Bronchial epithelial cell (primary cell): ENCODE measurements at regions not wholly inside any gene's neighbourhood (a gene's known extent, or its start where the extent isn't known, plus 50 kb on each side); places are given as distances from the start of the nearest gene placed in this dataset.

Experiments used
- DNase-seq: peaks from one replicate; pipeline ENCODE4 v3.0.0-alpha.2; 2010; ENCODE audit warnings: low read depth
- FAIRE-seq: peaks from 2 replicates; lab custom pipeline; 2011; peaks lifted over from hg19 to GRCh38; lab: Jason Lieb, UNC
- H3K27me3 ChIP-seq: 2 replicates; pipeline ENCODE4 v1.5.1; 2011; ENCODE audit warnings: low read length; ENCODE audit not compliant: control insufficient read depth, insufficient read depth
- H3K36me3 ChIP-seq: 2 replicates; pipeline ENCODE4 v1.5.1; 2011; ENCODE audit warnings: low read length; ENCODE audit not compliant: control insufficient read depth, insufficient read depth
- H3K4me3 ChIP-seq: 2 replicates; pipeline ENCODE4 v1.5.1; 2011; ENCODE audit warnings: mild to moderate bottlenecking, low read depth, low read length, control low read depth
- TF ChIP-seq, protein P1 (sequence below): IDR thresholded peaks from 2 replicates; pipeline ENCODE4 v1.5.1; 2011; ENCODE audit warnings: mild to moderate bottlenecking, moderate library complexity, low read length, control low read depth, inconsistent platforms; ENCODE audit not compliant: insufficient read depth, severe bottlenecking

DNA sequence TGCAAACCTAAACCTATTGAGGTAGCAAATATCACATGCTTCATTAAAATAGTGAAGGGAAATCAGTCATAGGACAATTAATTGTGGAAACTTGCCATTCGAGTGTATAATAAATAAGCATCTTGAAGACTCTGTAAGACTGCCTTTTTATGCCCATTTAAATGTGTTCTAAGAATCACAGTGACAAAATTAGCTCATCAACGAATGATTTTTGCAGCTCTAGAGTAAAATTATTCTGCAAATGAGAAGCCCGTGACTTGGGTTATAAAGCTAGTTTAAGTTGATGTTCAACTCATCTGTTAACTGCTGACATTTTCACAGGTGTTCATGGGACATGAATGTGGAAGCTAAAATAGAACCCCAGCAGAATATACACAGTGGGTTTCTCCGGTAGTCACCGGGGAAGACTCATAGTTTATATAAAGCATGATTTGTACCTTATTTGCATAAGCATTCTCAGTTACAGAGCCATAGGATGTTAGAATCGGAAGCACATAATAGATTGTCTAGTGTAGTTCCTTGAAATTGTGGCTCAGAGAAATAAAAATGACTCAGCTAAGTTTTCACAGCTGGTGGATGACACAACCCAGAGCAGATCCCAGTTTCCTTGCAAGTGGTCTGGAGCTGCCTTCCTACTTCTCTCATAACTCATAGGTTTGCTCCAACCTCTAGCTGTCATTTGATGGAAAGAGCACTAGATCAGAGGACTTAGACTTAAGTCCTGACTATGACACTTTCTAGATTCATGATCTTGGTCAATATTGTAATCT lies 107.3 kb downstream of the UCHL5 start:
- FAIRE-seq = no peak
- DNase-seq = peak; percentile 93

DNA sequence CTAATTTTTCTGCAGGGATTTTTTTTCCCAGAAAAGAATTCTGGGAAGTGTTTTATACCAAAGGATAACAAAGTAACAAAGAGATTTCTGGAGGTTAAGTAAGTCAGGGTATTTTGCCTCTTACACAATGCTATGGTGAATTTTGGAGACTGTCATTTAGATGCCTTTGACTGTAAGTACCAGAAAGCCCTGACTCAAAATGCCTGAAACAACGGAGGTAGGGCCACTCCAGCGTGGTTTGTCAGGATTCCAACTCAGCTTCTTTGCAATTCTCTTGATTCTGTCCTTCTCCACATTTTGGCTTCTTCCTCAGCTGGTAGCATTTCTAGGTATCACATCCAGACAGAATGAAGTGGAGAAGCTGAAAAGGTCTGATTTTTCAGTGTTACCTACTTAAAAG lies 106.5 kb downstream of the UCHL5 start:
- TF ChIP-seq, protein P1, sequence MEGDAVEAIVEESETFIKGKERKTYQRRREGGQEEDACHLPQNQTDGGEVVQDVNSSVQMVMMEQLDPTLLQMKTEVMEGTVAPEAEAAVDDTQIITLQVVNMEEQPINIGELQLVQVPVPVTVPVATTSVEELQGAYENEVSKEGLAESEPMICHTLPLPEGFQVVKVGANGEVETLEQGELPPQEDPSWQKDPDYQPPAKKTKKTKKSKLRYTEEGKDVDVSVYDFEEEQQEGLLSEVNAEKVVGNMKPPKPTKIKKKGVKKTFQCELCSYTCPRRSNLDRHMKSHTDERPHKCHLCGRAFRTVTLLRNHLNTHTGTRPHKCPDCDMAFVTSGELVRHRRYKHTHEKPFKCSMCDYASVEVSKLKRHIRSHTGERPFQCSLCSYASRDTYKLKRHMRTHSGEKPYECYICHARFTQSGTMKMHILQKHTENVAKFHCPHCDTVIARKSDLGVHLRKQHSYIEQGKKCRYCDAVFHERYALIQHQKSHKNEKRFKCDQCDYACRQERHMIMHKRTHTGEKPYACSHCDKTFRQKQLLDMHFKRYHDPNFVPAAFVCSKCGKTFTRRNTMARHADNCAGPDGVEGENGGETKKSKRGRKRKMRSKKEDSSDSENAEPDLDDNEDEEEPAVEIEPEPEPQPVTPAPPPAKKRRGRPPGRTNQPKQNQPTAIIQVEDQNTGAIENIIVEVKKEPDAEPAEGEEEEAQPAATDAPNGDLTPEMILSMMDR = no peak
- H3K27me3 ChIP-seq = no peaks in the 10 kb centered on the region
- DNase-seq (no peak), FAIRE-seq (no peak)
- no peak overlapping the region for H3K4me3 ChIP-seq
- H3K36me3 ChIP-seq = no peaks in the 10 kb centered on the region

More for the DNA sequence above, 107.3 kb downstream of the UCHL5 start:
- TF ChIP-seq, protein P1 = no peak
- Histone ChIP-seq H3K27me3 (no peaks in the 10 kb centered on the region), H3K4me3 (no peak overlapping the region), H3K36me3 (no peaks in the 10 kb centered on the region)

DNA sequence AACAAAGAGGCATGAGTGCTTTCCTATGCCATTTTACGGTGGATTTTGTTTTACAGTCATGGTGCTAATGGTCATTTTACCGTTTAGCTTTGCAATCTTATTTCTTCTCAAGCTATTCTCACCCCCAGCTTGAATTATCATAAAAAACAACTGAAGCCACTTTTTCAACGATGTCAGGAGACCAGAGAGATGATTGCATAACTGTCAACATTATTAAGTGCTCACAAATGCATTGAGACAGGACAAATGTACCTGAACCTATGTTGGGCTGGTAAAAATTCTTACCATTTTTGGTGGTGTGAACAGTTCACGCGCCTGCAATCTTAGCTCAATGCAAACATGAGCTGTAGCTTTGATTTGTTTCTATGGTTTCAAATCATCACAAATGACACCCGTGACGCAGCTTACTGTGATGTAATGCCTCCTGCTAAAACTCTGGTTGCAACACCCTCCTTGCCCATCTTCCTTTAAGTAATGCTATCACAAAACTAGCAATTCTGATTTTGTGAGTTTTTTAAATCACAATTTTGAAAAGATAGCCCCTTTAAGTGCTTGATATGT lies 104.4 kb downstream of the UCHL5 start:
- TF ChIP-seq, protein P1 = no peak
- H3K27me3 ChIP-seq = no peaks in the 10 kb centered on the region
- no peaks in the 10 kb centered on the region for H3K36me3 ChIP-seq
- H3K4me3 ChIP-seq = no peak overlapping the region
- FAIRE-seq (no peak), DNase-seq (peak; percentile 51)

DNA sequence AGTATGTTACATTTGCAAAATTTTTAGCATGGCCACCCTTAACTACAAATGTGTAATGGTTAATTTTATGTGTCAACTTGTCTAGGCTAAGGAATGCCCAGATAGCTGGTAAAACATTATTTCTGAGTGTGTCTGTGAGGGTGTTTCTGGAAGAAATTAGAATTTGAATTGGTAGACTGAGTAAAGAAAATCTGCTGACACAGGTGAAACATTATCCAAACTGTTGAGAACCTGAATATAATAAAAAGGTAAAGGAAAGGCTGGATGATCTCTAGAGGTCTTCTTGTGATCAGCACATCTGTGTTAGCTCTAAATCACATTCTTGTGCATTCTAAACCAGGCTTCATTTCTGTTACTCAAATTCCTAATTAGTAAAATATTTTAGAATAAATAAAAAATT lies 100.8 kb downstream of the UCHL5 start:
- H3K27me3 ChIP-seq = no peaks in the 10 kb centered on the region
- TF ChIP-seq, protein P1 = no peak
- no peak for FAIRE-seq
- no peak overlapping the region for H3K4me3 ChIP-seq
- no peak for DNase-seq
- no peaks in the 10 kb centered on the region for H3K36me3 ChIP-seq

DNA sequence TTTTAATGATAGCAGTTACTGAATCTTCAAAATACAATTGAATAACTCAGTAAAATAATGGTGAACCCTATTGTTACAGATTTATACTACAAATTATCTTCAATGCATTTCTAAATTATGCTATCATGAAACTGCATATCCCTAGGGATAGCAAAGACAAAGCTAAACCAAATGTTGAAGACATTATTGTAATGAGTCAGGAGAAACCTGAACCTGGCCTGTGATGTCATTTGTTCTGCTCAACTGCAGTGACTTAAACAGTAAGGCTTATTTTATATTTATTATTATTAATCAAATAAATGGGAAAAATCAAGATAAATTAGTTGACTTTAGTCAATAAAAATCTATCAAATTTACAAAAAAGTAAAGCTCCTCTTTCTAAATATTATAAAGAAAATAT lies 100.3 kb downstream of the UCHL5 start:
- peak; percentile 47 for DNase-seq
- TF ChIP-seq, protein P1 = no peak
- Histone ChIP-seq H3K27me3 (no peaks in the 10 kb centered on the region), H3K4me3 (no peak overlapping the region), H3K36me3 (no peaks in the 10 kb centered on the region)
- no peak for FAIRE-seq
